ENCODE measurements at regions not wholly inside any gene's neighbourhood (a gene's known extent, or its start where the extent isn't known, plus 50 kb on each side); places are given as distances from the start of the nearest gene placed in this dataset.

DNA sequence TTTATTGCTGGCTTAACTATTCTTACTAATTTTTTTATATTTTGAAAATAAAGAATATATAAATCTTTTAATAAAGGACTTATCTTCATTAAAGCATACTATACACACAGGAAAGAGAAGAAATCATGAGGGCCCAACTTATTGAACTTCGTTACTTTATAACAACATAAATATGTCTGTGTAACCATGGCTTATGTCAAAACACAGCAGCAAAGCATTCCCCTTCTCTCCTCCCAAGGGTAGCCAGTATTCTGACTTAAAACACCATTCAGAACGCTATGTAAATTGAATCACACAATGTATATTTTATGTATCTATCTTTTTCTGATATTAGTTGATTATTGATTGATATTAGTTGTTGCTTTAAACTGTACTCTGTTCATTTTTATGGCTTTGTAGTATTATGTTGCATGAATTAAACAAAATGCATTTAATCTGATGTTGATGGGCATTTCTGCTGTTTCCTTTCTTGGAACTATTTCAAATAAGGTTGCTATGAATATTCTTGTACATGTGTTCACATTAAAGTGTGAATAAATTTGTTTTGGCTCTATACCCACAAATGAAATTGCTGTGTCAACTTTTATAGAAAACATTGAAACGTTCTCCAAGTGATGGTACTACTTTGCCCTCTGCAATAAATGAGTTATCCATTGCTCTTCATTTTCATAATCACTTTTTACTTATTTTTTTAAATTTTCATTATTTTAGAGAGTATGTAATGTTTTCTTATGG lies 188.7 kb downstream of the RND3 start:
- H3K36me3 ChIP-seq (ENCODE audit: control insufficient read depth, insufficient read depth, low read length) = no peaks in the 10 kb centered on the region
- H3K27me3 ChIP-seq (ENCODE audit: control insufficient read depth, insufficient read depth, low read length) = no peaks in the 10 kb centered on the region
- H3K9me3 ChIP-seq (ENCODE audit: control insufficient read depth, insufficient read depth, low read length) = peaks cover 13% of the 10 kb centered on the region
- H3K27ac ChIP-seq (ENCODE audit: low read depth, low read length) = no peak overlapping the region
- no peaks in the 10 kb centered on the region for H3K4me1 ChIP-seq (ENCODE audit: control insufficient read depth, insufficient read depth, low read length)
- WGBS (ENCODE audit: insufficient coverage) = no CpG with 5 or more reads among the region's 3 CpGs
- H3K4me3 ChIP-seq (ENCODE audit: low read depth, low read length) = no peak overlapping the region
- DNase-seq (ENCODE audit: low read depth in 4 of 6, low spot score in 6 of 6) = peak in 1 of 6 donors; percentile 53

DNA sequence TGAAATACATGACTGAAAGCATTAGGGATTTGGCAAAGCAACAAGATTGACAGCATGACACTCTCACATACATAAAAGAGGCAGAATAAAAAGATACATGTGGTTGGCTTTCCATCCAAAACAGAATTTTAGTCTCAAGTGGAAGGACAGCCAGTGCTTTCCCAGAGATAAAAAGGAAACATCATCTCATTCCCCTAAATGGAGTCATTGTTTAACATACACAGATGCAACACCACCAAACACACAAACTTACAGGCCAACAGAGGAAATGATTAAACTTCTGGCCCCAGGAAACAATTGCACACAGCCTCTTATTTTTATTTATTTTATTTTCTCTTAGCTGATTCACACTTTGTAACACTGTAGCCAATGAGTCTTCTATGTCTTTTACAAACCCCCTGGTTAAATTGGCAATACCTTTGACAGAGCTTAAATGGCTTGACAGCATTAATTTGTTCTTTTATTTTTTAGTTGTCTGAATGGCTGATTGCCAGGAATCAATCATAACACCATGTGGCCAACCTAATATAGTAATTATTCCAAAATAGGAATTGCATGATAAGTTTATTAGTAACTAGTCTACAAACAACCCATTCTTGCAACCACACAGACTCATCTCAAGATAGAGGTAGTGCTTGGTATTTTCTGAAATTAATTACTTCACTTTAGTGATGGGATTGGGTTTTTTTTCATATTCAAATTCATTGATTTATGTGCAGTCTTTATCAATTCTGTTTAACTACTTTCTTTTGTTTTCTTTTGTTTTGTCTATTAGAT lies 190.5 kb downstream of the RND3 start:
- DNase-seq (ENCODE audit: low read depth in 4 of 6, low spot score in 6 of 6) = peak in 2 of 6 donors; percentile 59 to 74
- no peak overlapping the region for H3K4me3 ChIP-seq (ENCODE audit: low read depth, low read length)

DNA sequence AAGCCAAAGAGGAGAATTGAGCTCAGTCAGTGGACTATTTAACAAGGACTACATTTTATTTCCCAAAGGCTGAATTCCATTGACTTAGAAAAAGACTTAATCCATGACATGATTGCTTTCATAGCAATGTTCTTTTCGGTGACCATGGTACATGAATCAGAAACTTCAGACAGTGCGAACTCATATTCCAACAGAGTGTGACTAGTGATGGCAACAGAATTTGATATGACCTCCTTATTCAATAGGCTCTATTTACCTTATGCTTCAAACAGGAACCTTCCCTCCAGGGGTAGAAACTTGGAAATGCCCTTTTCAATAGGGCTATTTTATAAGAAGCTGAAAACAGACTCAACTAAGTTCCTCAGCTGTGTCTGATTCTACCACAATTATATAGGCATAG lies 191.9 kb downstream of the RND3 start:
- 67% methylated on average over 1 of the region's 2 CpGs for WGBS (ENCODE audit: insufficient coverage)
- DNase-seq (ENCODE audit: low read depth in 4 of 6, low spot score in 6 of 6) = no peak
- no peak overlapping the region for H3K4me3 ChIP-seq (ENCODE audit: low read depth, low read length)

More for the DNA sequence above, 190.5 kb downstream of the RND3 start:
- peaks cover 8% of the 10 kb centered on the region for H3K9me3 ChIP-seq (ENCODE audit: control insufficient read depth, insufficient read depth, low read length)
- H3K4me1 ChIP-seq (ENCODE audit: control insufficient read depth, insufficient read depth, low read length) = no peaks in the 10 kb centered on the region
- no peaks in the 10 kb centered on the region for H3K27me3 ChIP-seq (ENCODE audit: control insufficient read depth, insufficient read depth, low read length)
- no peak overlapping the region for H3K27ac ChIP-seq (ENCODE audit: low read depth, low read length)
- no peaks in the 10 kb centered on the region for H3K36me3 ChIP-seq (ENCODE audit: control insufficient read depth, insufficient read depth, low read length)

DNA sequence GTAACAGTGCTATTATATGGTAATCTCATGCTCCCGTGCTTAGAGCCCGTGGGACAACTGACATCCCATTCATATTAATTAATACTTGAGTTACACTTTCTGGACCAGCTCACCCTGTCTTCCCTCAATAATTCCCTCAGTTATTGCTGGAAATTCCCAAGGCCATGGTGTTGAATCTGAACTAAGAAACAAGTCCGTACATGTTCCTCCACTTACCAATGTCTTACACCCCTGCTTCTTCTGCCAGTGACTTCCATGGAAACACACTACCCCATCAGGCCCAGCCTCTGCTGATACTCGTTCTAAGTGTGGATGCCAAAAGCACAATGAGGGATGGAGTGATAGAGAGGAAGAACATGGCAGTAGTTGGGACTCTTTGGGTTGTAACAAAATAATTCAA lies 193.7 kb downstream of the RND3 start:
- H3K9me3 ChIP-seq (ENCODE audit: control insufficient read depth, insufficient read depth, low read length) = no peaks in the 10 kb centered on the region
- no peak overlapping the region for H3K4me3 ChIP-seq (ENCODE audit: low read depth, low read length)
- no peaks in the 10 kb centered on the region for H3K36me3 ChIP-seq (ENCODE audit: control insufficient read depth, insufficient read depth, low read length)
- H3K4me1 ChIP-seq (ENCODE audit: control insufficient read depth, insufficient read depth, low read length) = no peaks in the 10 kb centered on the region
- DNase-seq (ENCODE audit: low read depth in 4 of 6, low spot score in 6 of 6) = no peak
- H3K27ac ChIP-seq (ENCODE audit: low read depth, low read length) = no peak overlapping the region
- WGBS (ENCODE audit: insufficient coverage) = 100% methylated on average over 1 of the region's 4 CpGs
- H3K27me3 ChIP-seq (ENCODE audit: control insufficient read depth, insufficient read depth, low read length) = no peaks in the 10 kb centered on the region

More for the DNA sequence above, 191.9 kb downstream of the RND3 start:
- no peak overlapping the region for H3K27ac ChIP-seq (ENCODE audit: low read depth, low read length)
- peaks cover 8% of the 10 kb centered on the region for H3K9me3 ChIP-seq (ENCODE audit: control insufficient read depth, insufficient read depth, low read length)
- H3K4me1 ChIP-seq (ENCODE audit: control insufficient read depth, insufficient read depth, low read length) = no peaks in the 10 kb centered on the region
- H3K27me3 ChIP-seq (ENCODE audit: control insufficient read depth, insufficient read depth, low read length) = no peaks in the 10 kb centered on the region
- no peaks in the 10 kb centered on the region for H3K36me3 ChIP-seq (ENCODE audit: control insufficient read depth, insufficient read depth, low read length)

DNA sequence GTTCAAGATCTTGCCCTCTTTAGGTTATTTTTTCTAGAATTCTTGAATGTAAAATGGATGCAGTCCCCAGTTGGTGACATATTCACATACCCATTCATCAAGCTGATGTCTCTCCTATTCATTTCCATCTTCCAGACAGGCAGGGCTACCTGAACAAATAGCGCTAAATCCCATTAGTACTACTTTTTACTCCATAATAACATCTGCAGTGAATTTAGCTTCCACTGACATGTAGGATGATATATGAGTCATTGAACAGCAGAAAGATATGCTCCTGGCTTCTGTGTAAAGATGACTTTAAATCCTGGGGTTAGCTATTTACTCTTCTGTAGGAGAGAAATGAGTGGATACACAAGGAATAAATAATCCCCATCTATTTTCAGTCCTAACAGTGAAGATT lies 194.7 kb downstream of the RND3 start:
- no peaks in the 10 kb centered on the region for H3K27me3 ChIP-seq (ENCODE audit: control insufficient read depth, insufficient read depth, low read length)
- H3K4me1 ChIP-seq (ENCODE audit: control insufficient read depth, insufficient read depth, low read length) = no peaks in the 10 kb centered on the region
- no peaks in the 10 kb centered on the region for H3K9me3 ChIP-seq (ENCODE audit: control insufficient read depth, insufficient read depth, low read length)
- WGBS (ENCODE audit: insufficient coverage) = no CpG with 5 or more reads among the region's 1 CpG
- H3K4me3 ChIP-seq (ENCODE audit: low read depth, low read length) = no peak overlapping the region
- H3K36me3 ChIP-seq (ENCODE audit: control insufficient read depth, insufficient read depth, low read length) = no peaks in the 10 kb centered on the region
- peak in 1 of 6 donors; percentile 58 for DNase-seq (ENCODE audit: low read depth in 4 of 6, low spot score in 6 of 6)
- H3K27ac ChIP-seq (ENCODE audit: low read depth, low read length) = no peak overlapping the region

DNA sequence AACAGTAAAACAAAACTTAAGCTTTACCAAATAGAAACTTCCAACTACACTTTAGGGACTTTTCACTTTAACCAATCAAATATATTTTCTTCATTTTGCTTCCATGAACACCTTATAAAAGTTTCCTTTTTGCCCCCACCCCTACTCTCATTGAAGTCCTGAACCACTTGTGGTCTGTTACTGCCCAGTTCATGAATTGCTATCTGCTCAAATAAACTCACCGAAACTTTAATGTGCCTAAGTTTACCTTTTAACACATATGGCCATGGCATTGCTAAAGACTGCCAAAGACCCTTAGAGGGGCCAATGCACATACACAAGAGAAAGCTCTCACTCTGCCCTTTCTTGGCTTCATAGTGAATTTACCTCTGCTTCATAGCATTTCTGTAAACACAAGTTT lies 195.3 kb downstream of the RND3 start:
- H3K36me3 ChIP-seq (ENCODE audit: control insufficient read depth, insufficient read depth, low read length) = no peaks in the 10 kb centered on the region
- no peaks in the 10 kb centered on the region for H3K27me3 ChIP-seq (ENCODE audit: control insufficient read depth, insufficient read depth, low read length)
- H3K27ac ChIP-seq (ENCODE audit: low read depth, low read length) = no peak overlapping the region
- no peaks in the 10 kb centered on the region for H3K4me1 ChIP-seq (ENCODE audit: control insufficient read depth, insufficient read depth, low read length)
- no peaks in the 10 kb centered on the region for H3K9me3 ChIP-seq (ENCODE audit: control insufficient read depth, insufficient read depth, low read length)
- no peak overlapping the region for H3K4me3 ChIP-seq (ENCODE audit: low read depth, low read length)
- DNase-seq (ENCODE audit: low read depth in 4 of 6, low spot score in 6 of 6) = no peak
- WGBS (ENCODE audit: insufficient coverage) = 100% methylated on average over 1 of the region's 1 CpG

DNA sequence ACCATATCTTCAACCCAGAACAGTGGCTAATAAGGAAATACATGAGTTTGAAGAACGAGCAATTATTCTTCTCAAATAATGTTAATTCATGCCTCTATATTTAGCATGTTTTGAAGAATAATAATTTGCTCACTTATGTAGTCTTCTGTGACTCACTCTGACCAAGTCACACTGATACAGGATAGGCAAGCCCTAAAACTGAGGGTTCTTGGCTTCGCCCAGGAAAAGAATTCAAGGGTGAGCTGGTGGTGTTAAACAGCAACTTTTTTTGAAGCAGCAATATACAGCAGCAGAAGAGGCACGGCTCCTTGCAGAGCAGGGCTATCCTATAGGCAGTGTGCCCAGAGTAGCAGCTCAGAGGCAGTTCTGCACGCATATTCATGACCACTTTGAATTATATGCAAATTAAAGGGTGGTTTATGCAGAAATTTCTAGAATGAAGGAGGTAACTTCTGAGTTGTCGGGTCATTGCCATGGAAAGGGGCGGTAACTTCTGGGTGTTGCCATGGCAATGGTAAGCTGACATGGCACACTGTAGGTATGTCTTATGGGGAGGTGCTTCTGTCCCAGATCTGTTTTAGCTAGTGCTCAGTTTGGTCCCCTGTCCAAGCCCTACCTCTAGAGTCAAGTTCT lies 200.6 kb downstream of the RND3 start:
- no peaks in the 10 kb centered on the region for H3K36me3 ChIP-seq (ENCODE audit: control insufficient read depth, insufficient read depth, low read length)
- no peak overlapping the region for H3K4me3 ChIP-seq (ENCODE audit: low read depth, low read length)
- DNase-seq (ENCODE audit: low read depth in 4 of 6, low spot score in 6 of 6) = no peak
- H3K9me3 ChIP-seq (ENCODE audit: control insufficient read depth, insufficient read depth, low read length) = no peaks in the 10 kb centered on the region
- no peaks in the 10 kb centered on the region for H3K4me1 ChIP-seq (ENCODE audit: control insufficient read depth, insufficient read depth, low read length)
- H3K27me3 ChIP-seq (ENCODE audit: control insufficient read depth, insufficient read depth, low read length) = no peaks in the 10 kb centered on the region
- 57% methylated on average over 5 of the region's 6 CpGs for WGBS (ENCODE audit: insufficient coverage)
- no peak overlapping the region for H3K27ac ChIP-seq (ENCODE audit: low read depth, low read length)

DNA sequence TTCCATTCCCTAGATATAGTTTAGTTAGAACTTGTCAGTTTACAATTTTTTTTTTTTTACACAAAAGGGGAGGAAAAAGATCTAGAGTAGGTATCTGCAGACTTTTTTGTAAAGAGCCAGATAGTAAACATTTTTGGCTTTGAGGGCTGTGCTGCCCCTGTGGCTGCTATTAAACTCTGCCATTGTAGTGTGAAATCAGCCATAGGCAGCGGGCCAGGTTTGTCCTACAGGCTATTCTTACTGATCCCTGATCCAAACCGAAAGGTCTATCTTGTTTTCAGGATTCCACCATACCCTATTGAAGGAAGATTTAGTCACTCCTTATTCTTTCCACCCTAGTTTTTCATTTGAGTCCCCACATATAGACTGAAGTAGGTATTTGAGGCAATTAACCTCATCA lies 203.4 kb downstream of the RND3 start:
- no peaks in the 10 kb centered on the region for H3K9me3 ChIP-seq (ENCODE audit: control insufficient read depth, insufficient read depth, low read length)
- no peaks in the 10 kb centered on the region for H3K27me3 ChIP-seq (ENCODE audit: control insufficient read depth, insufficient read depth, low read length)
- no peak overlapping the region for H3K27ac ChIP-seq (ENCODE audit: low read depth, low read length)
- WGBS (ENCODE audit: insufficient coverage) = no CpG with 5 or more reads among the region's 2 CpGs
- no peak overlapping the region for H3K4me3 ChIP-seq (ENCODE audit: low read depth, low read length)
- DNase-seq (ENCODE audit: low read depth in 4 of 6, low spot score in 6 of 6) = peak in 2 of 6 donors; percentile 28 to 54
- H3K36me3 ChIP-seq (ENCODE audit: control insufficient read depth, insufficient read depth, low read length) = no peaks in the 10 kb centered on the region
- no peaks in the 10 kb centered on the region for H3K4me1 ChIP-seq (ENCODE audit: control insufficient read depth, insufficient read depth, low read length)

DNA sequence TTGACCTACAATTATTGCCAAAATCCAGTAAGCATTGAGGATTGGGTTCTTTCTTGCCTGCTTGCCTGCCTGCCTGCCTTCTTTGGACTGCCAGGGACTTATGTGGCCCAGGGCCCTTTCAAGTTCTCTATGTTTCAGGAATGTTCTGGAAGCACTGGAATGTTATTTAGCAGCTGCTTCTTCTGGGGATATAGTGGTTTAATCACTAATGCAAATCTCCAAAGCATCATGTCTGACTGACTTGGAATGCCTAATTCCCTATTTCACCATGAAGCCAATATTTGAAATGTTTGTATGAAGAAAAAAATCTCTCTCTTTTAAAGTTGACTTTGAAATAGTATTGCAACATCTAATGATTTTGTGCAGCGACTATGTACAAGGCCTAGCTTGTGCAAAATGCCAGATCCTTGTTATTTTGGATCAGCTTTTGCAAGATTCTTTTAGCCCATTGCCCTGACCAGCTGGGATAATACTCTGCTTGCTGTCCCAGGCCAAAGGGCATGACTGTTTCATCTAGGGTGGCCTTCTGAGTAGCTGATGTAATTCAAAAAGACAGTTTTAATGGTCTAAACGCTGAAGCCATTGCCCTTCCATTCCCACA lies 204.6 kb downstream of the RND3 start:
- 57% methylated on average over 1 of the region's 2 CpGs for WGBS (ENCODE audit: insufficient coverage)
- Histone ChIP-seq H3K4me3 (ENCODE audit: low read depth, low read length) (no peak overlapping the region), H3K27me3 (ENCODE audit: control insufficient read depth, insufficient read depth, low read length) (no peaks in the 10 kb centered on the region), H3K36me3 (ENCODE audit: control insufficient read depth, insufficient read depth, low read length) (no peaks in the 10 kb centered on the region), H3K27ac (ENCODE audit: low read depth, low read length) (no peak overlapping the region), H3K4me1 (ENCODE audit: control insufficient read depth, insufficient read depth, low read length) (no peaks in the 10 kb centered on the region), H3K9me3 (ENCODE audit: control insufficient read depth, insufficient read depth, low read length) (no peaks in the 10 kb centered on the region)
- peak in 1 of 6 donors; percentile 26 for DNase-seq (ENCODE audit: low read depth in 4 of 6, low spot score in 6 of 6)
